ENCODE measurements at regions not wholly inside any gene's neighbourhood (a gene's known extent, or its start where the extent isn't known, plus 50 kb on each side); places are given as distances from the start of the nearest gene placed in this dataset.

DNA sequence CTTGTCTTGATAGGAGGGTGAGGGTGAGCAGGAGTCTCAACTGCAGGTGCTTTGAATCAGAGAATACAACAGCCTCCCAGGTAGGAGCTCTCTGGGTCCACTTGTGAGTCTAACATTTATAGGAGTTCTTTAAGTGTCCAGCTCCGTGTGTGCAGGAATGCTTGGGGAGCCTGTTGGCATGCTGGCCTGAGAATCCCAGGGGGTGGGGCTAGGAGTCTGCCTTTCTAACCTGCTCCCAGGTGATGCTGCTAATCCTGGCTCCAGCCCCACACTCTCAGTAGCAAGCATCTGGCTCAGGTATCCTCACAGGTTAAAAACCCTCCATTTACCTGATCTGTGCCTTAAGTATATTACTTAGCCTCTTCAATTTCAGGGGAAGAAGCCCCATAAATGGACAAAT lies 368.9 kb downstream of the RBM26 start:
- TF ChIP-seq POLR2AphosphoS5 (IDR thresholded peaks at IDR 0.05; ENCODE audit: borderline replicate concordance, low read depth, low read length) (no peak), EZH2 (IDR thresholded peaks at IDR 0.05) (no peak), FOXP2 (optimal IDR thresholded peaks at IDR 0.05; ENCODE audit: control extremely low read depth, extremely low read length, insufficient read depth) (no peak)
